GM18858 (cell line): ENCODE measurements at regions not wholly inside any gene's neighbourhood (a gene's known extent, or its start where the extent isn't known, plus 50 kb on each side); places are given as distances from the start of the nearest gene placed in this dataset.

Experiments
- ATAC-seq: cut with Tn5 transposase; IDR thresholded peaks from one replicate; pipeline ENCODE4 v1.9.1; 2021; ENCODE audit not compliant: unreplicated experiment

- no peak for ATAC-seq
Observed at GRCh38 chr3:70849911-70850699, 537.7 kb upstream of the MDFIC2 start.

DNA sequence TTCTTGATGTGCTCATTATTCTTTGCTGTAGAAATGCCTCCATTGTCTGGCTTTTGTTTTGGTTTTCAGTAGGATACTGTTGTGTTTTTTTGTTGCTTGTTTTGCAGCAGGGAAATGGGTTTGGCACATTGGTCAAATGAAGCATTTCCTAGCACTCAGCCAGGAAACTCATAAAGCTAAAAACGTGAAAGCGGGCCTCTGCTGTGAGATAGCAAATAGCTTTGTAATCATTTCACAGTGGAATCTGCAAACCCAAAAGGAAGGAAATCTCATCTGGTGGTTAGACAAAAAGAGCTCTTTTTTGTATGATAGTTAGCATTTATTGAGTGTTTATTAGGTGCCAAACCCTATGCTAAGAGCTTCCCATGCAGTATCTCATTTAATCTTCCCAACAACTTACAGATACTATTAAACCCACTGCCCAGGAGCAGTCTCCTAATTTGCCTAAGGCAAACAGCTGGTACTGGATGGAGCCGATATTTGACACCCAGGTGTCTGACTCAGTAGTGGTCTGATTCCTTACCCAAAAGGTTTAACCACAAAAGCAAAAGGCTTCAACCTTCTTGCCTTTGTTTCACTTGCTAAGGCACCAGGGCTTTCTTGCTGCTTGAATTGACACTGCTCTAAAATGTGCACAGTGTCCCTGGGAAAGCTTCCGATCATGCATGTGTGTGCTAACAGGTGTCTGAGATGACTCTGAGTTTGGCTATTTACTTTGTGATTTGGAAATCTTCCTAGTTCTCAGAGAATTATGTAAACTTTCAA, 527.9 kb upstream of the MDFIC2 start:
- no peak for ATAC-seq

DNA sequence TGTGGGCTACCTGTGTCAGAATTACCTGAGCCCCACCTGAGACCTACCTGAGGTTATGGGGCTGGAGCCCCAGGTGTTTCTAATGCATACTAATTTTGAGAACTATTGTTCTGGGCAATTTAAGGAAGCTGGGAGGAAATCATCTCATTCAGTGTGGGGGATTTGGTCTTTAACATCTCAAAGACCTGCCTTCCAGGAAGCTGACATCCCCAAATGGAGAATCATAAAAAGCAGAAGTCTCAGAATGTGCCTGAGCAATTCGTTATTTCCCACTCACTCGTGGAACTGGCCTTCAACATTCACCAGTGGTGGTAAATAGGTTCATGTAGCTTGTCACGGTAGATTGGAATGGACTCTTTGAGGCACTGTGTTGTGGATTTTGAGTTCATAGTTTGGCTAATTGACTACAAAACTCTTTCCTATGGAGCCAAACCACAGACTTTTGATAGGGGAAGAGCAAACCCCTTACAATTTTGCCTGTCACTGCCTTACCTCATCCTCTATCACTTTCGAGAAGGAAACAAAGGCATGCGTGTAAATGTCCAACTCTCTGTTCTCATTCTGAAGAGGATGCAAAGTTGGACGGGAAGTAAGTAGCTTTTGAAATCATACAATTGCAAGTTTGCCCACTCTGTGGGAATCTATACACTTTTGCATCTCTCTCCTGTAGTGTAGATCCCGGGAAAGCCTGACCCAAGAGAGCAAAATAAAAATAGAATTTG, 521.0 kb upstream of the MDFIC2 start:
- no peak for ATAC-seq

GRCh38 chr3:70832834-70833205, 520.4 kb upstream of the MDFIC2 start:
- ATAC-seq: no peak

DNA sequence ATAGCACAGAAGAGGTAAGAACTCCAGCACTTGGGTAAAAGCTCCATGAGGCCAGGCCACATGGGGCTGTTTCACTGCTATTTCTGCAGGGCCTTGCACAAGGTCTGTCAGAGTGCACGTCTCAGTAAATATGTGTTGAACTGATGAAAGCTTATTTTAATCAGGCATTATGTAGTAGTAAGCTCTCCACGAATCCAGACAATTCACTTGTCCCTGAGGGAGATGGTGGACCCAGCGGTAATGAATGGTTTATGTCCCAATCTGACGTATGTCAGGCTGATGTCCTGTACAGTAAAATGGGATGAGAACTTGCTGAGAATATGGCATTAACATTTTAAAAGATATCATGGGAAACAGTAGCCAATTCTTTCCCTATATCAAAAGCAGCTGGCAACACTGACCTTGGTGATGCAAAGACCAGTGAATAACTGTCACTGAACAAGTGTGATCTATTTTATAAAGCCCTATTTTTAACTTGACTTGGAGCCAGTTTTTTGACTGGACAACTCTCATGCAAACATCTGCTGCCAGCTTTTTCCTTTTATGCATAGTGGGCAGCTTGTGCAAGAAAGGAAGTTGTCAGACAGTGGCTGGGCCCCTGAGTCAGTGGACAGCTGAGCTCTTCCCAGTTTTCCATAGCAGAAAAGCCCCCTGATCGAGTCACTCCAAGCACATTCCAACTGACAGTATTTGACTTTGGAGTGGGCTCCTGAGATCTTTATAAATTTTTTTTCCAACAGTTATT, 519.8 kb upstream of the MDFIC2 start:
- no peak for ATAC-seq

GRCh38 chr3:70829092-70829491, 516.7 kb upstream of the MDFIC2 start:
- no peak for ATAC-seq

DNA sequence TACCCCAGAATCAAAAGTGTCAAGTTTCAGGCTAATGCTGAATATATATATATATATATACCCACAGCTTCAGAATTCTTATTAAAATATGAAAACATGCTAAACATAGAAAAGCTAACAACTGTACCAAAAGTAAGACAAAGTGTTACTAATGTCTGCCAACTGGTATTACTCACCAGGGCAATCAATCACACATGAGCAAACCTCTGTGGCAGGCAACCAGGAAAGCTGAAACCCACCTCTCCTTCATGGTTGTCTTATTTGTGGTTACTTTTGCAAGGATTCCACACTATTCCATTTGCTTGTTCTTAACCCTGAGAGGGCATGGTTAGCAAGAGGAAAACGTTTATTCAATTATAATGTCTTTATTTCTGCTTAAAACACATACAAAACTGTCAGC, 512.3 kb upstream of the MDFIC2 start:
- ATAC-seq: no peak

- no peak for ATAC-seq
Observed at GRCh38 chr3:70824078-70824477, 511.6 kb upstream of the MDFIC2 start.

GRCh38 chr3:70823622-70824021, 511.2 kb upstream of the MDFIC2 start:
- no peak for ATAC-seq

- no peak for ATAC-seq
Observed at GRCh38 chr3:70822669-70823068, 510.2 kb upstream of the MDFIC2 start.

DNA sequence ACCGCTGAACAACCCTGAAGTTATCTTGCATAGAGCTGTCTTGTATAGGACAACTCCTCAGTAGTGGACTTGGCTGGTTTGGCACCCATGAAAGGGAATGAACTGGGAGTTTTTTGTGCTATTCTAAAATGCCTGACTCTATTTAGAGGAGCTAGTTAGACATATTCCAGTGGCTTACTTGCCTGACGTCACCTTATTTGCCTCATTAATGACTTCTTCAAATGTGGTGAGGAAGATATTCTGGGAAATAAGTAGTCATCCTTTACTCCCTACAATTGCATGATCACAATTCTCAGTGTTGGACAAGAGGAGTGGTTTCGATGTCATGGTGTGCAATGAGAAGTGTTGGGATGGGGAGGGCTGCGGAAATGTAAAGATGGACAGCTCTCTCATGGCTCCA, 509.2 kb upstream of the MDFIC2 start:
- ATAC-seq: no peak

DNA sequence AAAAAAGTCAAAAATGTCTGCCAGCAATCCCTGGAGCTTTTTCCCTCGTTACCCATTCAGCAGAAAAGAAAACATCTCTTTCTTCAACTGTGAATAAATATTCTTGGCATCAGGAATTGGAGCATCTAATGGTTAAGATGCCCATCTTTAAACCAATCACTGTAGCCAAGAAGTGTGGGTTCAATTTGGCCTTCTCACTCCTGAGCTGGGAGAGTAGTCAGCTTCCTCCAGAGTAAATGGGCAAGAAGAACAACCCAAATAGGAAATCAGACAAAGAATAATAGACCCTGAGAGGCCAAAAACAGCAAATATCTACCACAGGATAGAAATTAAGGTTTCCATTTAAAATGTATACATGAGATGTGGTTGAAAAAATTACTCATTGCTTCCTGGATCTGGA, 508.0 kb upstream of the MDFIC2 start:
- ATAC-seq: no peak

GRCh38 chr3:70818145-70818544, 505.7 kb upstream of the MDFIC2 start:
- no peak for ATAC-seq

DNA sequence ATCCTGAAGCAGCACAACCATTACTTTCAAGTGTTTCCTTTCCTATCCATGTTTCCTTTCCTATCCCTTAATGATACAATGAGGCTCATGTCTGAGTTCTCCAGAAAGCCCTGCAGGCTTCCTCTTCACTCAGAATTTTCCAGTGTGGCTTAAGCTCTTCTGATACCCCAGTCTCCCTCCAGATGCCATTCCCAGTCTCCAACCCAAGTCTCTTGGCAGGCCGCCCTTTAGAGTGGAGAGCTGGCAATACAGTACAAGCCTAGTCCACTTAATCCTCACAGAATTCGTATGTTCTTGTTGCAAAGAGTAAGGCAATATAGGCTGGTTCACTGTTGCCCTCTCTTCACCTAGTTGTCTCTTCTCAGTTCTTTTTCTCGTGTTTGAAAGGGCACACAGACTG, 503.9 kb upstream of the MDFIC2 start:
- no peak for ATAC-seq

DNA sequence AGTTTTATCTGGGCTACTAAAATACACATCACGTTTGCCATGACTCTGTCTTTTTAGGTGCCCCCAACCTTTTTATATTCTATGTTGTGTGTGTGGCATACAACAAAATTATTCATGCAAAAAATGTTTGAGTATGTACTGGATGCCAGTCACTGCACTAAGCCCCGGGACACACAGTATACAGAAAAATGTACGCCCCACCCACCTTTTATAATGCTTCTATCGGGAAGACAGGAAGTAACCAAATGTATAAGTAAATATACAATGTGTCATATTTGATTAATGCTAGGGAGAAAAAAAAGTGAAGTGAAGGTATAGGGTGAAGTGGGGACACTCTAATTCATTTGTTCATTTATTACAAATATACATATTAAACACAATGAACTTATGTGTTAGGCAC, 503.4 kb upstream of the MDFIC2 start:
- no peak for ATAC-seq

GRCh38 chr3:70813311-70813710, 500.9 kb upstream of the MDFIC2 start:
- ATAC-seq: no peak

DNA sequence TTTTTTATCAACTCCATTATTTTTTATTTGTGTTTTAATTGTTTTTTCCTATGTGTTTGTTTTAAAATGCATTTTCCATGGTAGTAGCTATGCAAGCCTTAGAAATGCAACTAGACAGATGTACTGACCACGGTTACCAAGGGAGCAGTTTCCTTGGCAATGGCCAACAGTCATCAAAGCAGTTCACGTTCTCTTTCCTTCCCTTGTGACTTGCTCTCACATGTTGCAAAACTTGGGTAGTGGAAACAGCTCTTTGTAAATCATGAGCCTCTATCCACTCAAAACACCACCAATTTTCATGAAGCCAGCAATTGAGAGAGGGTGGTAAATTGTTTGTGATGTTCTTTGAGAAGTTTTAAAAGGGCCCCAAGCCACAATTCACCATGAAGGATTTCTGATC, 499.4 kb upstream of the MDFIC2 start:
- no peak for ATAC-seq

GRCh38 chr3:70808881-70809280, 496.4 kb upstream of the MDFIC2 start:
- ATAC-seq: no peak

- no peak for ATAC-seq
Observed at GRCh38 chr3:70806556-70806955, 494.1 kb upstream of the MDFIC2 start.

GRCh38 chr3:70806021-70806420, 493.6 kb upstream of the MDFIC2 start:
- no peak for ATAC-seq
